HL-60 (cell line): ENCODE measurements at regions not wholly inside any gene's neighbourhood (a gene's known extent, or its start where the extent isn't known, plus 50 kb on each side); places are given as distances from the start of the nearest gene placed in this dataset.

ENCODE experiments used
- DNase-seq, 2 experiments: peaks; one replicate each; pipeline ENCODE4 v3.0.0-alpha.2; 2010 to 2020; ENCODE audit warnings: low read depth in 1 of 2, low spot score in 1 of 2
- H3K27ac ChIP-seq: fragments of 250-450 bp; sonication (Bioruptor Pico); replicated peaks from 2 replicates; pipeline ENCODE4 v1.5.1; 2020; ENCODE audit warnings: mild to moderate bottlenecking, moderate library complexity
- H3K27me3 ChIP-seq: fragments of 250-450 bp; sonication (Bioruptor Pico); 2 replicates; pipeline ENCODE4 v1.5.1; 2021; ENCODE audit warnings: mild to moderate bottlenecking, moderate library complexity; ENCODE audit not compliant: insufficient read depth, poor library complexity, severe bottlenecking
- H3K4me3 ChIP-seq: replicated peaks from 2 replicates; pipeline ENCODE4 v1.5.1; 2011; ENCODE audit warnings: mild to moderate bottlenecking, control low read depth, low read length; ENCODE audit not compliant: insufficient read depth
- CTCF ChIP-seq: IDR thresholded peaks from one replicate; pipeline ENCODE4 v1.5.1; 2011; ENCODE audit warnings: low read length, control low read depth, inconsistent platforms; ENCODE audit not compliant: insufficient read depth
- GABPA ChIP-seq: IDR thresholded peaks from 2 replicates; pipeline ENCODE4 v1.6.1; 2012; ENCODE audit warnings: low read depth
- POLR2AphosphoS5 ChIP-seq: IDR thresholded peaks from 2 replicates; pipeline ENCODE4 v1.6.1; 2012; ENCODE audit warnings: low read depth
- SPI1 ChIP-seq: IDR thresholded peaks from 2 replicates; pipeline ENCODE4 v1.6.1; 2012; ENCODE audit warnings: low read depth, mild to moderate bottlenecking, borderline replicate concordance
- TF ChIP-seq, protein P1 (sequence below): IDR thresholded peaks from 2 replicates; pipeline ENCODE4 v1.6.1; 2012; ENCODE audit warnings: low read depth; ENCODE audit not compliant: insufficient replicate concordance

DNA sequence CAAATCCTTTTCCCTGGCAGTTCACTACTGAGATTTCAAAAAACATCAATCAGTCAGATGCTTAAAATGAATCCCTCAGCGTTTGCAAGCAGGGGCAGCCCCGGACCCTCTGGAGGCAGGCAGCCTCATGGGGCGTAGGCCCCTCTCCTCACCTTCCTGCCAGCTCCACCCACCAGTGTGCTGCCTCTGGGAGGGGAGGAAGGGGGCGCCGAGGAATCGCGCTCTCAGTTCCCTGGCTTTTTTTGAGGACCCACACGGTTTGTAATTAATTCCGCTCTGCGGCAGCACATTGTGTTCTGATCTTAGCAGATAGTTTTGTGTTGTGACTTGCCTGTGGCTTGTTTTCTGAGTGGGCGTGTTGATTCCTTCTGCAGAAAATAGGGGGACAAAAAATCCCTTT is 159.9 kb downstream of the KLF13 start:
- Histone ChIP-seq H3K4me3 (no peak overlapping the region), H3K27me3 (peaks cover 2% of the 10 kb centered on the region), H3K27ac (no peak overlapping the region)
- TF ChIP-seq GABPA, result no peak
- TF ChIP-seq, protein P1, sequence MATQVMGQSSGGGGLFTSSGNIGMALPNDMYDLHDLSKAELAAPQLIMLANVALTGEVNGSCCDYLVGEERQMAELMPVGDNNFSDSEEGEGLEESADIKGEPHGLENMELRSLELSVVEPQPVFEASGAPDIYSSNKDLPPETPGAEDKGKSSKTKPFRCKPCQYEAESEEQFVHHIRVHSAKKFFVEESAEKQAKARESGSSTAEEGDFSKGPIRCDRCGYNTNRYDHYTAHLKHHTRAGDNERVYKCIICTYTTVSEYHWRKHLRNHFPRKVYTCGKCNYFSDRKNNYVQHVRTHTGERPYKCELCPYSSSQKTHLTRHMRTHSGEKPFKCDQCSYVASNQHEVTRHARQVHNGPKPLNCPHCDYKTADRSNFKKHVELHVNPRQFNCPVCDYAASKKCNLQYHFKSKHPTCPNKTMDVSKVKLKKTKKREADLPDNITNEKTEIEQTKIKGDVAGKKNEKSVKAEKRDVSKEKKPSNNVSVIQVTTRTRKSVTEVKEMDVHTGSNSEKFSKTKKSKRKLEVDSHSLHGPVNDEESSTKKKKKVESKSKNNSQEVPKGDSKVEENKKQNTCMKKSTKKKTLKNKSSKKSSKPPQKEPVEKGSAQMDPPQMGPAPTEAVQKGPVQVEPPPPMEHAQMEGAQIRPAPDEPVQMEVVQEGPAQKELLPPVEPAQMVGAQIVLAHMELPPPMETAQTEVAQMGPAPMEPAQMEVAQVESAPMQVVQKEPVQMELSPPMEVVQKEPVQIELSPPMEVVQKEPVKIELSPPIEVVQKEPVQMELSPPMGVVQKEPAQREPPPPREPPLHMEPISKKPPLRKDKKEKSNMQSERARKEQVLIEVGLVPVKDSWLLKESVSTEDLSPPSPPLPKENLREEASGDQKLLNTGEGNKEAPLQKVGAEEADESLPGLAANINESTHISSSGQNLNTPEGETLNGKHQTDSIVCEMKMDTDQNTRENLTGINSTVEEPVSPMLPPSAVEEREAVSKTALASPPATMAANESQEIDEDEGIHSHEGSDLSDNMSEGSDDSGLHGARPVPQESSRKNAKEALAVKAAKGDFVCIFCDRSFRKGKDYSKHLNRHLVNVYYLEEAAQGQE, result no peak
- TF ChIP-seq POLR2AphosphoS5, result no peak
- no peak for TF ChIP-seq CTCF
- TF ChIP-seq SPI1, result no peak
- DNase-seq, result no peak

DNA sequence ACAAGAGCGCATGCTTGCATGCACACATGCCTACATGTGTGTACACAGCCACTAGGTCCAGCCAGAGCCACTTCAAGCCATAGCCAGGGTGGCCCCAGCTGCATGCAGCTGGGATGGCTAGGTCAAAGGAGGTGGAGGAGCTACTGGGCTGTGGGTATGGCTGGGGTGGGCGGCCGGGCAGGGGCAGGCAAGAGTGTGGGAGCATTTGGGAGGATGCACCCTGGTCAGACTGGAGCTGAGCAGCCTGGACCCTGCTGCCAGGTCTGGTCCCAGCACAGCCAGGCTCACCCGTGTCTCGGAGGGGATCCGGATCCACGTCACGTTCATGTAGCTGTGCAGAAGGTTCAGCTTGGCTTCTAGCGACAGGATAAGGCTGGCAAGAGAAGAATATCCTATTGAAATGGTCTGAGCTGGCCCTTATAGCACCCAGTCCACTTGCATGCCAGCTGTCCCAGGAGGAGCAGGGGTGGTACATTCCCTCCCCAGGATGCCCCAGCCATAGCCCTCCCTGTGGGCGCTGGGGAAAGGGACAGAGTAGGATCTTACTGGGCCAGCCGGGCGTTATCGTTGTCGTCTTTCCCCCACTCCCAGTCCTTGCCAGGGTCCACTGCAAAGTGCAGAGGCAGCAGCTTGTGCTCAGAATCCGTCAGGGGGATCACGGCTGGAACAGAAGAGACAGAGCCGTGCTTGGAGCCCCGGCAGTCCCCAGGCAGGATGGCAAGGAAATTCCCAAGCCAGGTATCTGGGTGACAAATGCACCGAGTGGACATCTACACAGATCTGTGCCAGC is 160.5 kb downstream of the KLF13 start:
- H3K27me3 ChIP-seq, result no peaks in the 10 kb centered on the region
- TF ChIP-seq SPI1 (no peak), POLR2AphosphoS5 (no peak), CTCF (no peak), GABPA (no peak)
- TF ChIP-seq, protein P1, result no peak
- no peak overlapping the region for H3K27ac ChIP-seq
- no peak for DNase-seq
- no peak overlapping the region for H3K4me3 ChIP-seq

DNA sequence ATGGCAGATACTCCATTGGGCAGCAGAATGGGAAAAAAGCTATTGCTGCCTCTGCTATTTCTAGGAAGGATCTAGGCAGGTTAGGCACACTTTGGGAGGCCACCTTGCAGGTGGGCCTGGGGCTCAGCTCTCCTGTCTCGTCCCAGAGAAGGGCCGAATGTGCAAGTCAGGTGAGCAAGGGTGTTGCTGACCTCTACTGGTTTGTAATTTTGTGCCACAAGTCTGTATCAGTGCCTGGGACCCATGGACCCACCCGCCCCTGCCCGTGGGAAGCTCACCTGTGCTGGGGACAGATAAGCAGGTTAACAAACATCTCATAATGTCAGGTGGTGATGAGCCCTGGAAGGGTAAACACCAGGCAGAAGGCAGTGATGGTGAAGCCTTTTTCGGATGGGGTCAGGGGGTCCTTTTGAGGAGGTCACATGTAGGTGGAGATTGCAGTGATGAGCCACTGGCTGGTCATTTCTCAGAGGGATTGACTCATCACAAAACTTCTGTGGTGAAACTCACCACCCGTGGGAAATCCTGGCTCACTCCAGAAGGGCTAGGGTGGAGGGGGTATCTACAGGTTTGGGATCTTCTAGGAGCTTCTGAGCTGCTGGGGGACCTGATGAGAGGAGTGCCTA is 161.3 kb downstream of the KLF13 start:
- Histone ChIP-seq H3K27me3 (no peaks in the 10 kb centered on the region), H3K27ac (no peak overlapping the region), H3K4me3 (no peak overlapping the region)
- no peak for TF ChIP-seq CTCF
- no peak for TF ChIP-seq POLR2AphosphoS5
- TF ChIP-seq SPI1, result no peak
- TF ChIP-seq, protein P1, result no peak
- no peak for TF ChIP-seq GABPA
- DNase-seq, result no peak
